HG02623 (cell line): ENCODE measurements at regions not wholly inside any gene's neighbourhood (a gene's known extent, or its start where the extent isn't known, plus 50 kb on each side); places are given as distances from the start of the nearest gene placed in this dataset.

Source experiments
- ATAC-seq: cut with Tn5 transposase; IDR thresholded peaks from one replicate; pipeline ENCODE4 v1.9.1; 2021; ENCODE audit warnings: moderate library complexity; ENCODE audit not compliant: unreplicated experiment

- ATAC-seq = no peak
Measured at GRCh38 chr17:77893144-77894044, 65.1 kb upstream of the TNRC6C start.

- ATAC-seq = no peak
Measured at GRCh38 chr17:77894126-77894956, 64.2 kb upstream of the TNRC6C start.

- no peak for ATAC-seq
Measured at GRCh38 chr17:77897741-77898301, 60.7 kb upstream of the TNRC6C start.

- no peak for ATAC-seq
Measured at GRCh38 chr17:77898521-77899434, 59.7 kb upstream of the TNRC6C start.

GRCh38 chr17:77899498-77899897 is 59.0 kb upstream of the TNRC6C start:
- no peak for ATAC-seq

GRCh38 chr17:77901481-77901880 is 57.0 kb upstream of the TNRC6C start:
- ATAC-seq = no peak

- no peak for ATAC-seq
Measured at GRCh38 chr17:77905266-77905665, 53.2 kb upstream of the TNRC6C start.

- ATAC-seq = no peak
Measured at GRCh38 chr17:77905766-77906165, 52.7 kb upstream of the TNRC6C start.

- ATAC-seq = no peak
Measured at GRCh38 chr17:77906377-77906871, 52.1 kb upstream of the TNRC6C start.

GRCh38 chr17:77907497-77908461 is 50.7 kb upstream of the TNRC6C start:
- ATAC-seq = no peak

- ATAC-seq = no peak
Measured at GRCh38 chr17:77908501-77908900, 50.0 kb upstream of the TNRC6C start.
